Dedifferentiated amniotic fluid mesenchymal stem cell (primary cell): ENCODE measurements at regions not wholly inside any gene's neighbourhood (a gene's known extent, or its start where the extent isn't known, plus 50 kb on each side); places are given as distances from the start of the nearest gene placed in this dataset.

ENCODE experiments used
- DNase-seq: peaks from one replicate; pipeline ENCODE4 v3.0.0-alpha.2; 2016; ENCODE audit errors: extremely low spot score

- DNase-seq, result peak; percentile 72
Observed at GRCh38 chr11:95585069-95585751, 204.4 kb downstream of the FAM76B start.

- no peak for DNase-seq
Observed at GRCh38 chr11:95584589-95584988, 205.0 kb downstream of the FAM76B start.

GRCh38 chr11:95584180-95584579, 205.4 kb downstream of the FAM76B start:
- no peak for DNase-seq

- DNase-seq, result peak; percentile 68
Observed at GRCh38 chr11:95577716-95578460, 211.7 kb downstream of the FAM76B start.

GRCh38 chr11:95576146-95576845, 213.3 kb downstream of the FAM76B start:
- DNase-seq, result no peak

- no peak for DNase-seq
Observed at GRCh38 chr11:95575517-95575916, 214.1 kb downstream of the FAM76B start.

GRCh38 chr11:95571718-95572260, 217.8 kb downstream of the FAM76B start:
- DNase-seq, result no peak

GRCh38 chr11:95570845-95571244, 218.7 kb downstream of the FAM76B start:
- DNase-seq, result no peak

GRCh38 chr11:95569207-95569606, 220.4 kb downstream of the FAM76B start:
- no peak for DNase-seq

GRCh38 chr11:95568281-95568680, 221.3 kb downstream of the FAM76B start:
- DNase-seq, result no peak

GRCh38 chr11:95567685-95568084, 221.9 kb downstream of the FAM76B start:
- DNase-seq, result peak; percentile 53

GRCh38 chr11:95566211-95566610, 223.4 kb downstream of the FAM76B start:
- DNase-seq, result no peak

- no peak for DNase-seq
Observed at GRCh38 chr11:95565724-95566141, 223.8 kb downstream of the FAM76B start.

- no peak for DNase-seq
Observed at GRCh38 chr11:95563859-95564258, 225.7 kb downstream of the FAM76B start.

GRCh38 chr11:95563173-95563572, 226.4 kb downstream of the FAM76B start:
- no peak for DNase-seq

GRCh38 chr11:95562196-95562921, 227.2 kb downstream of the FAM76B start:
- DNase-seq, result no peak

- DNase-seq, result no peak
Observed at GRCh38 chr11:95559899-95560298, 229.7 kb downstream of the FAM76B start.

GRCh38 chr11:95557376-95557775, 232.2 kb downstream of the FAM76B start:
- no peak for DNase-seq

- peak; percentile 83 for DNase-seq
Observed at GRCh38 chr11:95556342-95557163, 233.0 kb downstream of the FAM76B start.

GRCh38 chr11:95556011-95556341, 233.6 kb downstream of the FAM76B start:
- no peak for DNase-seq

- DNase-seq, result no peak
Observed at GRCh38 chr11:95554911-95555310, 234.7 kb downstream of the FAM76B start.
